ENCODE measurements at regions not wholly inside any gene's neighbourhood (a gene's known extent, or its start where the extent isn't known, plus 50 kb on each side); places are given as distances from the start of the nearest gene placed in this dataset.

DNA sequence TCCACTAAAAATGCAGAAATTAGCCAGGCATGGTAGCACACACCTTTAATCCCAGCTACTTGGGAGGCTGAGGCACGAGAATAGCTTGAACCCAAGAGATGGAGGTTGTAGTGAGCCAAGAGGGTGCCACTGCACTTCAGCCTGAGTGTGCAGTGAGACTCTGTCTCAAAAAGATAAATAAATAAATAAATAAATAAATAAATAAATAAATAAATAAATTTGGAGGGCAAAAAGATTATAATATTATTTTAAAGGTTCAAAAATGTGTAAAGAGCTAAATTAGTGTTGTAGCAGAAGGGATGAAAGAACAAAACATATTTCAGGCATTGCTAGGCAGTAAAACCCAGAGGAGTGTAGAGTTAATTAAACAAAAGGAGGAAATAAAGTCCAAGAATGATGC is 1136.4 kb upstream of the CDH2 start:
- Histone ChIP-seq H3K4me3 (no peak overlapping the region), H3K9me3 (no peaks in the 10 kb centered on the region), H3K36me3 (no peaks in the 10 kb centered on the region), H3K27me3 (no peaks in the 10 kb centered on the region), H3K4me1 (no peaks in the 10 kb centered on the region), H3K27ac (no peak overlapping the region)
- no peak for TF ChIP-seq POLR2AphosphoS5 (IDR thresholded peaks at IDR 0.05)
- TF ChIP-seq CTCF (IDR thresholded peaks at IDR 0.05), result no peak
- TF ChIP-seq POLR2A (IDR thresholded peaks at IDR 0.05), result no peak
- TF ChIP-seq EP300 (IDR thresholded peaks at IDR 0.05), result no peak
- DNase-seq (ENCODE audit: low spot score in 2 of 2), result no peak
- WGBS, result 94% methylated on average over 1 of the region's 1 CpG

- TF ChIP-seq EP300 (IDR thresholded peaks at IDR 0.05) (no peak), POLR2A (IDR thresholded peaks at IDR 0.05) (no peak), POLR2AphosphoS5 (IDR thresholded peaks at IDR 0.05) (no peak), CTCF (IDR thresholded peaks at IDR 0.05) (no peak)
- no peaks in the 10 kb centered on the region for H3K27me3 ChIP-seq
- H3K9me3 ChIP-seq, result no peaks in the 10 kb centered on the region
- DNase-seq (ENCODE audit: low spot score in 2 of 2), result no peak
- no peak overlapping the region for H3K27ac ChIP-seq
- WGBS, result 69% methylated on average over 2 of the region's 2 CpGs
- H3K4me1 ChIP-seq, result no peaks in the 10 kb centered on the region
- no peaks in the 10 kb centered on the region for H3K36me3 ChIP-seq
- no peak overlapping the region for H3K4me3 ChIP-seq
These were observed 1134.7 kb upstream of the CDH2 start for GRCh38 chr18:29311580-29311979.

DNA sequence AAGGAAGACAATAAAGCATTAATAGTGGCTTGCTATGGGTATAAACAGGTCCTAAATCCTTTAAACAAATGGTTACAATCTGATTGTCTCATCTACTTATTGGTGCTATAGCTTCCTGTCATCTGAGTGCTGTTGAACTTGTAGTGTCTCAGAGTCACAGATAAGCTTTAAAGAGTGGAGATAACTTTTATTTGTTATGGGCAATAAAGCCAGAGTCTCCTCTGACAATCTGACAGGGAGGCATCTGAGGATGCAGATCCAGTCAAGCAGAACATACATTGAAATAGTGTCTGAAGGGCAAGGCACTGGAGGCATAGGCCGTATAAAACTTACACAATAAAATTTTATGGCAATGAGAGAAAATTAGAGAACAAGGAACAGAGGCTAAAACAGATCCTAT is 1132.4 kb upstream of the CDH2 start:
- TF ChIP-seq POLR2AphosphoS5 (IDR thresholded peaks at IDR 0.05) (no peak), EP300 (IDR thresholded peaks at IDR 0.05) (no peak), CTCF (IDR thresholded peaks at IDR 0.05) (no peak), POLR2A (IDR thresholded peaks at IDR 0.05) (no peak)
- no peaks in the 10 kb centered on the region for H3K27me3 ChIP-seq
- 36% methylated on average over 1 of the region's 1 CpG for WGBS
- no peaks in the 10 kb centered on the region for H3K36me3 ChIP-seq
- H3K4me1 ChIP-seq, result no peaks in the 10 kb centered on the region
- no peak overlapping the region for H3K4me3 ChIP-seq
- no peak overlapping the region for H3K27ac ChIP-seq
- H3K9me3 ChIP-seq, result no peaks in the 10 kb centered on the region
- DNase-seq (ENCODE audit: low spot score in 2 of 2), result no peak

GRCh38 chr18:29307982-29308381 is 1131.1 kb upstream of the CDH2 start:
- Histone ChIP-seq H3K27ac (no peak overlapping the region), H3K27me3 (no peaks in the 10 kb centered on the region), H3K4me1 (no peaks in the 10 kb centered on the region), H3K4me3 (no peak overlapping the region), H3K36me3 (no peaks in the 10 kb centered on the region), H3K9me3 (no peaks in the 10 kb centered on the region)
- DNase-seq (ENCODE audit: low spot score in 2 of 2), result no peak
- WGBS, result 50% methylated on average over 1 of the region's 1 CpG
- TF ChIP-seq POLR2A (IDR thresholded peaks at IDR 0.05) (no peak), POLR2AphosphoS5 (IDR thresholded peaks at IDR 0.05) (no peak), EP300 (IDR thresholded peaks at IDR 0.05) (no peak), CTCF (IDR thresholded peaks at IDR 0.05) (no peak)

DNA sequence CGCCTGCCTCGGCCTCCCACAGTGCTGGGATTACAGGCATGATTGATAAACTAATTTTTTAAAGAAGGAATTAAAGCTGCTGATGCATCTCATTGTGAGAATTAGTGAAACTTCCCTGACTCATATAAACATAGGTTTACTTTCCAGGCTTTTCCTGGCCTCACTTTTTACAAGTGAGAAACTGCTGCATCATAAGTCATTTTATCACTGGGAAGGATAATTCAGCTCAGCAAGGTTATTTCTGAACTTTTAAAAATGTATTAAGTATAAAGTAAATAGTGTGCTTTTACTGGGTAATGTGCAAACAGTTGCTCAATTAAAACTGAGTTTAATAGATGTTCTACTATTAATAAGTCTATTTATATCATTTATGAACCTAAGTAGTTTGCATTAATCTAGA is 1130.3 kb upstream of the CDH2 start:
- Histone ChIP-seq H3K4me1 (no peaks in the 10 kb centered on the region), H3K27ac (no peak overlapping the region), H3K36me3 (no peaks in the 10 kb centered on the region), H3K4me3 (no peak overlapping the region), H3K27me3 (no peaks in the 10 kb centered on the region), H3K9me3 (no peaks in the 10 kb centered on the region)
- TF ChIP-seq CTCF (IDR thresholded peaks at IDR 0.05) (no peak), POLR2AphosphoS5 (IDR thresholded peaks at IDR 0.05) (no peak), EP300 (IDR thresholded peaks at IDR 0.05) (no peak), POLR2A (IDR thresholded peaks at IDR 0.05) (no peak)
- WGBS, result 67% methylated on average over 2 of the region's 2 CpGs
- DNase-seq (ENCODE audit: low spot score in 2 of 2), result no peak
